OCI-LY3 (cell line): ENCODE measurements at regions not wholly inside any gene's neighbourhood (a gene's known extent, or its start where the extent isn't known, plus 50 kb on each side); places are given as distances from the start of the nearest gene placed in this dataset.

Experiments used
- CTCF ChIP-seq: fragments of 200-600, 300-600 bp; sonication (generic); IDR thresholded peaks from 2 replicates; pipeline ENCODE4 v1.5.1; 2014; ENCODE audit warnings: antibody characterized with exemption, low read length, low read depth
- EZH2phosphoT487 ChIP-seq: fragments of 200-600 bp; shearing (Covaris generic); IDR thresholded peaks from 2 replicates; pipeline ENCODE4 v1.6.1; 2018; ENCODE audit warnings: antibody characterized with exemption, mixed run types, low read depth

- TF ChIP-seq CTCF (no peak), EZH2phosphoT487 (no peak)
These were observed 304.7 kb downstream of the SOX4 start for GRCh38 chr6:21898107-21898796.
